ENCODE measurements at regions not wholly inside any gene's neighbourhood (a gene's known extent, or its start where the extent isn't known, plus 50 kb on each side); places are given as distances from the start of the nearest gene placed in this dataset.

- TF ChIP-seq POLR2A (IDR thresholded peaks at IDR 0.05) = no peak
- no peak for TF ChIP-seq CTCF (IDR thresholded peaks at IDR 0.05)
These were observed 453.4 kb upstream of the CELF2 start for GRCh38 chr10:10564081-10564794.

Measured in esophagus squamous epithelium (tissue), 4 donors.